H9 (cell line): ENCODE measurements at regions not wholly inside any gene's neighbourhood (a gene's known extent, or its start where the extent isn't known, plus 50 kb on each side); places are given as distances from the start of the nearest gene placed in this dataset.

Experiments
- DNase-seq: peaks from one replicate; pipeline ENCODE4 v3.0.0-alpha.2; 2017
- H2AFZ ChIP-seq: one replicate; pipeline ENCODE4 v1.6.1; 2013; ENCODE audit warnings: mild to moderate bottlenecking, low read length, control low read depth, moderate library complexity
- H2AK5ac ChIP-seq: 2 replicates; pipeline ENCODE4 v1.6.1; 2013; ENCODE audit warnings: low read length, control low read depth, mixed read lengths; ENCODE audit not compliant: insufficient read length
- H2BK120ac ChIP-seq: one replicate; pipeline ENCODE4 v1.6.1; 2013; ENCODE audit warnings: low read depth, mild to moderate bottlenecking, low read length, control low read depth, inconsistent platforms; ENCODE audit not compliant: poor library complexity, severe bottlenecking
- H2BK12ac ChIP-seq: 2 replicates; pipeline ENCODE4 v1.6.1; 2013; ENCODE audit warnings: low read length, control low read depth, mixed read lengths, low read depth; ENCODE audit not compliant: insufficient read length
- H2BK15ac ChIP-seq: 2 replicates; pipeline ENCODE4 v1.6.1; 2013; ENCODE audit warnings: low read depth, low read length, control low read depth
- H2BK20ac ChIP-seq: one replicate; pipeline ENCODE4 v1.6.1; 2013; ENCODE audit warnings: low read depth, mild to moderate bottlenecking, low read length, control low read depth, inconsistent platforms; ENCODE audit not compliant: poor library complexity, severe bottlenecking
- H2BK5ac ChIP-seq: 2 replicates; pipeline ENCODE4 v1.6.1; 2013; ENCODE audit warnings: low read length, control low read depth, mixed read lengths; ENCODE audit not compliant: insufficient read length
- H3K14ac ChIP-seq: 2 replicates; pipeline ENCODE4 v1.6.1; 2013; ENCODE audit warnings: low read length, control low read depth; ENCODE audit not compliant: insufficient read depth
- H3K18ac ChIP-seq: 2 replicates; pipeline ENCODE4 v1.6.1; 2013; ENCODE audit warnings: low read depth, mild to moderate bottlenecking, mixed read lengths, low read length, control low read depth; ENCODE audit not compliant: insufficient read length
- H3K23ac ChIP-seq: 2 replicates; pipeline ENCODE4 v1.6.1; 2013; ENCODE audit warnings: low read length, control low read depth, mixed read lengths, low read depth; ENCODE audit not compliant: insufficient read length
- H3K23me2 ChIP-seq: 2 replicates; pipeline ENCODE4 v1.6.1; 2013; ENCODE audit warnings: low read depth, mild to moderate bottlenecking, mixed read lengths, low read length, control low read depth; ENCODE audit not compliant: insufficient read length, poor library complexity, severe bottlenecking
- H3K27ac ChIP-seq: 2 replicates; pipeline ENCODE4 v1.5.1; 2013; ENCODE audit warnings: low read length, control low read depth, mixed read lengths, low read depth; ENCODE audit not compliant: insufficient read length
- H3K27me3 ChIP-seq: 2 replicates; pipeline ENCODE4 v1.6.1; 2013; ENCODE audit warnings: low read length, control low read depth, inconsistent platforms; ENCODE audit not compliant: insufficient read depth
- H3K4ac ChIP-seq: 2 replicates; pipeline ENCODE4 v1.6.1; 2013; ENCODE audit warnings: low read depth, mild to moderate bottlenecking, control low read depth, inconsistent platforms, low read length, moderate library complexity
- H3K4me1 ChIP-seq: 2 replicates; pipeline ENCODE4 v1.6.1; 2013; ENCODE audit warnings: low read length, control low read depth, inconsistent platforms; ENCODE audit not compliant: insufficient read depth
- H3K4me2 ChIP-seq: 2 replicates; pipeline ENCODE4 v1.6.1; 2013; ENCODE audit warnings: low read length, control low read depth, mixed read lengths; ENCODE audit not compliant: insufficient read length, insufficient read depth
- H3K56ac ChIP-seq: 2 replicates; pipeline ENCODE4 v1.6.1; 2013; ENCODE audit warnings: low read depth, mild to moderate bottlenecking, mixed read lengths, low read length, control low read depth; ENCODE audit not compliant: insufficient read length
- H3K79me1 ChIP-seq: 2 replicates; pipeline ENCODE4 v1.6.1; 2013; ENCODE audit warnings: low read depth, mild to moderate bottlenecking, moderate library complexity, low read length, control low read depth, inconsistent platforms; ENCODE audit not compliant: insufficient read depth, poor library complexity, severe bottlenecking
- H3K79me2 ChIP-seq: 2 replicates; pipeline ENCODE4 v1.6.1; 2013; ENCODE audit warnings: low read length, control low read depth, inconsistent platforms; ENCODE audit not compliant: insufficient read depth
- H3K9ac ChIP-seq: 2 replicates; pipeline ENCODE4 v1.6.1; 2013; ENCODE audit warnings: low read length, control low read depth, mixed read lengths; ENCODE audit not compliant: insufficient read length; ENCODE audit errors: extremely low read depth
- H3K9me3 ChIP-seq: one replicate; pipeline ENCODE4 v1.6.1; 2013; ENCODE audit warnings: low read depth, low read length, inconsistent platforms; ENCODE audit not compliant: control insufficient read depth
- H3T11ph ChIP-seq: one replicate; pipeline ENCODE4 v1.6.1; 2013; ENCODE audit warnings: mild to moderate bottlenecking, low read length, control low read depth, inconsistent platforms
- H4K20me1 ChIP-seq: one replicate; pipeline ENCODE4 v1.6.1; 2013; ENCODE audit not compliant: control insufficient read depth, insufficient read length, insufficient read depth
- H4K5ac ChIP-seq: 2 replicates; pipeline ENCODE4 v1.6.1; 2013; ENCODE audit warnings: low read depth, mild to moderate bottlenecking, mixed read lengths, low read length, control low read depth; ENCODE audit not compliant: insufficient read length
- H4K8ac ChIP-seq: replicated peaks from 2 replicates; pipeline ENCODE4 v1.6.1; 2013; ENCODE audit warnings: low read length, control low read depth, mixed read lengths, low read depth; ENCODE audit not compliant: insufficient read length
- H4K91ac ChIP-seq: 2 replicates; pipeline ENCODE4 v1.6.1; 2013; ENCODE audit warnings: low read depth, mild to moderate bottlenecking, moderate library complexity, mixed read lengths, low read length, control low read depth; ENCODE audit not compliant: insufficient read length
- H3K27ac Mint-ChIP-seq, 3 experiments: 2 replicates in 2 of 3; 3 replicates in 1 of 3; pipeline ENCODE4 v1.8.0; 2020 to 2021; ENCODE audit warnings: mixed read lengths in 3 of 3, mild to moderate bottlenecking in 1 of 3, moderate library complexity in 1 of 3
- H3K27me3 Mint-ChIP-seq: 2 replicates; pipeline ENCODE4 v1.8.0; 2021; ENCODE audit warnings: low read depth, mild to moderate bottlenecking, moderate library complexity, mixed read lengths
- H3K36me3 Mint-ChIP-seq, 3 experiments: 2 replicates in 2 of 3; 3 replicates in 1 of 3; pipeline ENCODE4 v1.8.0; 2020 to 2021; ENCODE audit warnings: low read depth in 3 of 3, mixed read lengths in 3 of 3; ENCODE audit not compliant: insufficient read depth in 1 of 3
- H3K4me1 Mint-ChIP-seq, 2 experiments: 2 replicates each; pipeline ENCODE4 v1.8.0; 2020; ENCODE audit warnings: mixed read lengths in 2 of 2
- H3K4me3 Mint-ChIP-seq, 2 experiments: 2 replicates in 1 of 2; 3 replicates in 1 of 2; pipeline ENCODE4 v1.8.0; 2020 to 2021; ENCODE audit warnings: mild to moderate bottlenecking in 2 of 2, mixed read lengths in 2 of 2, moderate library complexity in 1 of 2
- H3K9me3 Mint-ChIP-seq, 2 experiments: 2 replicates in 1 of 2; 3 replicates in 1 of 2; pipeline ENCODE4 v1.8.0; 2020; ENCODE audit warnings: mild to moderate bottlenecking in 2 of 2, mixed read lengths in 2 of 2, moderate library complexity in 1 of 2
- WGBS: extraction: QIAGEN DNeasy Blood & Tissue Kit; methylation state at CpG from one replicate; pipeline ENCODE4 v1.1.7; 2013; ENCODE audit warnings: missing lambda C conversion rate, low lambda C conversion rate, mixed read lengths; ENCODE audit not compliant: insufficient read length; ENCODE audit errors: extremely low coverage; 5-methylcytosine and 5-hydroxymethylcytosine counted together
- TF ChIP-seq, protein P1 (sequence below): fragments of 200-600 bp; sonication (generic); conservative IDR thresholded peaks from 3 replicates; pipeline ENCODE4 v1.8.0; 2021; ENCODE audit warnings: antibody characterized with exemption, mild to moderate bottlenecking

DNA sequence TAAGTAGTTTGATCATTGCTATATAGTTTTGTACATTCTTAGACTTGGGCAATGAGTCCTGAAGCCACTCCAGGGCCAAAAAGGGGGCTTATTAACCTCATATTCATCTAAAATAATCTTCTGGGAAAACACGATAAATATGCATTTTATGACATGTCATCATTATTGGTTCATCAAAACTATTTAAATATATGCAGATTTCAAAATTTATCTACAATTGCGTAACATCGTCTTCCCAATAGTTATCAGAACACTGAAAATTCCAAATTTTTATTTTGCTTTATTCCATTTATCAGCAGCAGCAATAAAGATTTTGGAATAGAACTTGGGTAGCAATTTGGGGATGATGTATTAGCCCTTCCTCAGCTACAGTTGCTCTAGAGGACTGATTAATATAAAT lies 550.0 kb downstream of the IQCM start:
- H3K79me2 ChIP-seq = no peaks in the 10 kb centered on the region

More for the DNA sequence above, 550.0 kb downstream of the IQCM start:
- no peak overlapping the region for H4K91ac ChIP-seq
- Mint-ChIP-seq H3K27me3 (no peaks in the 10 kb centered on the region), H3K4me3 (no peak overlapping the region), H3K4me1 (peaks cover 0 to 2% of the 10 kb centered on the region in 2 experiments; a peak in 1 of 4 replicates), H3K36me3 (no peaks in the 10 kb centered on the region), H3K27ac (no peak overlapping the region), H3K9me3 (no peaks in the 10 kb centered on the region; a peak in 1 of 5 replicates)
- H2BK20ac ChIP-seq = no peak overlapping the region
- no peak overlapping the region for H3K14ac ChIP-seq
- H3K9me3 ChIP-seq = no peaks in the 10 kb centered on the region
- no peaks in the 10 kb centered on the region for H3K79me1 ChIP-seq
- no peak overlapping the region for H3K56ac ChIP-seq
- H4K8ac ChIP-seq = no peak overlapping the region
- H4K20me1 ChIP-seq = no peaks in the 10 kb centered on the region
- no peak overlapping the region for H3K18ac ChIP-seq
- no peaks in the 10 kb centered on the region for H3K4me1 ChIP-seq
- H2BK12ac ChIP-seq = no peak overlapping the region
- no peaks in the 10 kb centered on the region for H3K27me3 ChIP-seq
- no peak overlapping the region for H2BK120ac ChIP-seq
- WGBS = no CpG with 5 or more reads among the region's 3 CpGs
- H3K4me2 ChIP-seq = no peak overlapping the region
- H3K27ac ChIP-seq = no peak overlapping the region
- no peak for DNase-seq
- no peak overlapping the region for H3K23ac ChIP-seq
- H3K9ac ChIP-seq = no peak overlapping the region
- H2AK5ac ChIP-seq = no peak overlapping the region
- no peak overlapping the region for H3T11ph ChIP-seq
- H2BK5ac ChIP-seq = no peak overlapping the region
- TF ChIP-seq, protein P1, sequence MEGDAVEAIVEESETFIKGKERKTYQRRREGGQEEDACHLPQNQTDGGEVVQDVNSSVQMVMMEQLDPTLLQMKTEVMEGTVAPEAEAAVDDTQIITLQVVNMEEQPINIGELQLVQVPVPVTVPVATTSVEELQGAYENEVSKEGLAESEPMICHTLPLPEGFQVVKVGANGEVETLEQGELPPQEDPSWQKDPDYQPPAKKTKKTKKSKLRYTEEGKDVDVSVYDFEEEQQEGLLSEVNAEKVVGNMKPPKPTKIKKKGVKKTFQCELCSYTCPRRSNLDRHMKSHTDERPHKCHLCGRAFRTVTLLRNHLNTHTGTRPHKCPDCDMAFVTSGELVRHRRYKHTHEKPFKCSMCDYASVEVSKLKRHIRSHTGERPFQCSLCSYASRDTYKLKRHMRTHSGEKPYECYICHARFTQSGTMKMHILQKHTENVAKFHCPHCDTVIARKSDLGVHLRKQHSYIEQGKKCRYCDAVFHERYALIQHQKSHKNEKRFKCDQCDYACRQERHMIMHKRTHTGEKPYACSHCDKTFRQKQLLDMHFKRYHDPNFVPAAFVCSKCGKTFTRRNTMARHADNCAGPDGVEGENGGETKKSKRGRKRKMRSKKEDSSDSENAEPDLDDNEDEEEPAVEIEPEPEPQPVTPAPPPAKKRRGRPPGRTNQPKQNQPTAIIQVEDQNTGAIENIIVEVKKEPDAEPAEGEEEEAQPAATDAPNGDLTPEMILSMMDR = no peak
- H3K23me2 ChIP-seq = no peaks in the 10 kb centered on the region
- no peak overlapping the region for H3K4ac ChIP-seq
- no peak overlapping the region for H2BK15ac ChIP-seq
- no peak overlapping the region for H2AFZ ChIP-seq
- no peak overlapping the region for H4K5ac ChIP-seq
